ENCODE measurements at regions not wholly inside any gene's neighbourhood (a gene's known extent, or its start where the extent isn't known, plus 50 kb on each side); places are given as distances from the start of the nearest gene placed in this dataset.
"Not testable (repeated sequence)": the region's sequence is repeated elsewhere in the genome, so short reads cannot be mapped to it uniquely, and the experiment has no call there.

DNA sequence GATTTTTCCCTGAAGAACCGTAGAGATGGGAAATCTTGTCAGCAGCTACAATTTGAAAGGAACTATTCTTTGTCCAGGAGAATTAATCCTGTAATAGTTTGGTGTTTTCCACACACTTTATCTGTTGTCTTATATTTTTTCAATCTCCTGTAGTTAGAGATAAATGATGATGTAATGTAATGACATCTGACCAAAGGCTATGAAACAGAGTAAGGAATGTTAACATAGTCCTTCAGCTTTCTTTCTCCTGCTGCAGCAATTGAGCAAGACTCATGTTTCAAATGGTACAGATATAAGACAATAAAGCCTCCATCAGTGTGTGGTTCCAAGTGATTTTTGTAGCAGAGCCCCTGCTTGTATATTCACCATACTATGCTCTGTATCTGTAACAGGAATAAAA lies 1028.4 kb downstream of the SI start:
- Histone ChIP-seq H3K36me3 (ENCODE audit: insufficient read depth, low read length) (no peaks in the 10 kb centered on the region), H3K9me3 (ENCODE audit: control insufficient read depth, insufficient read depth, low read length) (no peaks in the 10 kb centered on the region), H3K4me1 (ENCODE audit: insufficient read depth, low read length) (no peaks in the 10 kb centered on the region), H3K9ac (ENCODE audit: low read depth, low read length) (no peak overlapping the region)

DNA sequence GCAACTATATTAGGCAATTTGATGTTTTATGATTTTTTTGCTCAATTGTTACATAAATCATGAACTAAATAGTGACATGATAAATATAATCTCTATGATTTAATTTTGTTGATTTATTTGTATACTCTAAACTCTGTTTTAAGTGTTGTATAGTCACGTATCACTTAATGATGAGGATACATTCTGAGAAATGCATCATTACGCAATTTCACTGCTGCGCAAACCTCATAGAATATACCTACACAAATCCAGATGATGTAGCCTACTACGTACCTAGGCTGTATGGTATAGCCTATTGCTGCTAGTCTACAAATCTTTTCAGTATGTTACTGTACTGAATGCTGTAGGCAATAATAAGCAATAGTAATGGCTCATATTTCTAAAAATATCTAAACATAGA lies 1029.8 kb downstream of the SI start:
- Histone ChIP-seq H3K36me3 (ENCODE audit: insufficient read depth, low read length) (no peaks in the 10 kb centered on the region), H3K4me1 (ENCODE audit: insufficient read depth, low read length) (no peaks in the 10 kb centered on the region), H3K9me3 (ENCODE audit: control insufficient read depth, insufficient read depth, low read length) (no peaks in the 10 kb centered on the region), H3K9ac (ENCODE audit: low read depth, low read length) (no peak overlapping the region)

DNA sequence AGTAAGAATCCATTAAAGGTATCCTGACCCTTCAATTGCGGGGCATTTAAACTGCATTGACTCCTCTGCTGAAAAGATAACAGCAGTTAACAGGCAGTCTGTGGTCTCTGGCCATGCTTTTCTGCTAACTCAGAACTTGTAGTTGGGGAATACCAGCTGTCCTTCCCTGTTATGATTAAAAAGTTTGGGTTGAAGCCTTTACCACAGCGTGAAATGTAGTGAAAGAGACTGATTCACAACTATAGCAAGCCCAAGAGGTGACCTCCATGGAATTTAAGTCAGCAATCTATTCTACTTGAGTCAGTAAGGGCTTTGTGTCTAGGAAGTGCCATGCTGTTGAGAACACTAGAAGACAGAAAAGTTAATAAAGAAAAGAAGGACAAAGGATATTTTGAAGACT lies 1037.3 kb downstream of the SI start:
- Histone ChIP-seq H3K9me3 (ENCODE audit: control insufficient read depth, insufficient read depth, low read length) (no peaks in the 10 kb centered on the region), H3K36me3 (ENCODE audit: insufficient read depth, low read length) (no peaks in the 10 kb centered on the region), H3K9ac (ENCODE audit: low read depth, low read length) (no peak overlapping the region), H3K4me1 (ENCODE audit: insufficient read depth, low read length) (no peaks in the 10 kb centered on the region)

DNA sequence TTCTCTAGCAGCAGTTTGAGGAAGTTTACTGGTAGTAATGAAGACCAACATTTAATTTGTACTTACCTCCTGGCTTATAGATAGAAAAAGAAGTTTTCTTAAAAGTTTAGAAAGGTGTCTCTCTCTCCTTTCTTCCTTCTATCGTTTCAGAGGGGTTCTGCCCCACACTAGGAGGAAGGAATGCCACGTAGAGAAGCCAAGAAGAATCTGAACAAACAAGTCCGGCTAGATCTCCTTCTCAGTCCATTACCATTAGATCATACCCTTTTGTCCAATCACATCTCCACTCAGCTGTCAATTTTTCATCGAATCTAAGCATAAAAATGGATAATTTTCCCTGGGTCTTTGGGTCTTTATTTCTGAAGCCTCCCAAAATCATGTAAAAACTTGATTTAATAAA lies 1048.1 kb downstream of the SI start:
- Histone ChIP-seq H3K36me3 (ENCODE audit: insufficient read depth, low read length) (no peaks in the 10 kb centered on the region), H3K9ac (ENCODE audit: low read depth, low read length) (no peak overlapping the region), H3K4me1 (ENCODE audit: insufficient read depth, low read length) (no peaks in the 10 kb centered on the region), H3K9me3 (ENCODE audit: control insufficient read depth, insufficient read depth, low read length) (no peaks in the 10 kb centered on the region)

DNA sequence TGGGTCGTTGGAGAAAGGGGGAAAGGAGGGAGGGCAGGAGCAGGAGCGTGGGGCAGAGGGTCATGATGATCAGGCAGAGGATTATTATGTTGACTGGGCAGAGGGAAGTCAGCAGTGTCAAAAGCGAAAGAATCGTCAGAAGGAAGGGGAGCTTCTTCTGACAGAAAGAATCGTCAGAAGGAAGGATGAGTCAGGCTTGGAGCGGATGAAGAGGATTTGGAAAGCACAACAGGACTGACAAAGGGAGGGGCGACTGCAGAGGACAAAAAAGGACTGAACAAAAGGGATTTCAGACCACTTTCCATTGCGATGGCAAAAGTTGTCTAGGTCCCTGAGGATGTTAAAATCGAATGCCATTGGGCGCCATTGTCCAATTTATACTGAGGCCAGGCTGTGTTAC lies 1053.5 kb downstream of the SI start:
- no peaks in the 10 kb centered on the region for H3K9me3 ChIP-seq (ENCODE audit: control insufficient read depth, insufficient read depth, low read length)
- no peaks in the 10 kb centered on the region for H3K4me1 ChIP-seq (ENCODE audit: insufficient read depth, low read length)
- H3K36me3 ChIP-seq (ENCODE audit: insufficient read depth, low read length) = no peaks in the 10 kb centered on the region
- no peak overlapping the region for H3K9ac ChIP-seq (ENCODE audit: low read depth, low read length)

DNA sequence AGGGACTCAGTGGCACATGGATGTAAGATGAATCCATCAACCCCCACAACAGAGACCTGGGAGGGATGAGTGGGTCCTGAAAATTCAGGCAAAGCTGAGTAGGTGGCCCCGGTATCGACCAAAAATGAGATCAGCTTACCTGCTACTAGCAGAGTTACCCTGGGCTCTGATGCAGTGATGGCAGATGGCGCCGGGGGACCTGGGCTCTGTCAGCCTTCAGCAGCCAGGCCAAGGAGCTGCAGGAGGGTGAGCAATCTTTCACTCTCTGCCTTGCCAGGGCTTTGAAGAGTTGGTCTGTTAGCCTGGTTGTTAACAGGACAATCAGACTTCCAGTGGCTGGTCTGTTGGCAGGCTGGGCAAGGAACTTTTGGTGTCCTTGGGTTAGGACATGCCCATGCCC lies 1054.8 kb downstream of the SI start:
- no peaks in the 10 kb centered on the region for H3K4me1 ChIP-seq (ENCODE audit: insufficient read depth, low read length)
- H3K9ac ChIP-seq (ENCODE audit: low read depth, low read length) = no peak overlapping the region
- no peaks in the 10 kb centered on the region for H3K36me3 ChIP-seq (ENCODE audit: insufficient read depth, low read length)
- H3K9me3 ChIP-seq (ENCODE audit: control insufficient read depth, insufficient read depth, low read length) = no peaks in the 10 kb centered on the region

DNA sequence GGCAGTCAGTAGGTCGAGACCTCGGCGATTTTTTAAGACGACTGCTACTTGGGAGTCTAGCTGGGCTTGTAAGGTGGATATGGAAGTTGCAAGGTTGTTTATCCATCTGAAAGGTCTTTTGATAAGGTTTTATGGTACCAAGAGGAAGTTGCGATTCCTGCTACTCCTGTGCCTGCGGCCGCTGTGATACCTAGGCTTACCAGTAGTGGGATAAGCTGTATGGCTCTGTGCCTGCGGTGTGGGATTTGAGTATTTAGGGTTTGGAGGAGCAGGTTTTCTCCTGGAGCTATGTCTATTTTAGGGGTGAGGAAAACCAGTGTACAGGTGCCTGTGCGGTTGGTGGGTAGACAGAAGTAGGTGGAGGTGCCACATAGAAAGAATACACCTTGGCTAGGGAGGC lies 1059.8 kb downstream of the SI start:
- H3K4me1 ChIP-seq (ENCODE audit: insufficient read depth, low read length) = no peaks in the 10 kb centered on the region
- no peaks in the 10 kb centered on the region for H3K9me3 ChIP-seq (ENCODE audit: control insufficient read depth, insufficient read depth, low read length)
- H3K9ac ChIP-seq (ENCODE audit: low read depth, low read length) = no peak overlapping the region
- no peaks in the 10 kb centered on the region for H3K36me3 ChIP-seq (ENCODE audit: insufficient read depth, low read length)

DNA sequence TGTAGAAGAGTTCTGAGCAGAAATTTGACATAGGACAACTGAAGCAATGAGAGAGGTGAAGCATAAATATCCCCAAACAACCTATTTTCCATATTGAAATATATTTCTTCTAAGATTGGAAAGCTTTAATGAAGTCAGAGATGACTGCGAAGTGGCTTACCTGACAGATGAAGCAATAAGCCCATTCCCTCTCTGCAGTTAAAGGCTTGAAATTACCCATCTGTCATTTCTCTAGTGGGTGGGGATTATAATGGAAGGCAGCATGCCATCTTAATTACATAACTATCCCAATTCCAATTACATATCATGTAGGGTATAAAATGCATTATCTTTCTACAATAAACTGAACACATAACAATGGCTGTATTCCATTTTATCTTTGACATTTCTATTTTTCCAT lies 1070.5 kb downstream of the SI start:
- Histone ChIP-seq H3K9ac (ENCODE audit: low read depth, low read length) (no peak overlapping the region), H3K36me3 (ENCODE audit: insufficient read depth, low read length) (no peaks in the 10 kb centered on the region), H3K4me1 (ENCODE audit: insufficient read depth, low read length) (no peaks in the 10 kb centered on the region), H3K9me3 (ENCODE audit: control insufficient read depth, insufficient read depth, low read length) (no peaks in the 10 kb centered on the region)

DNA sequence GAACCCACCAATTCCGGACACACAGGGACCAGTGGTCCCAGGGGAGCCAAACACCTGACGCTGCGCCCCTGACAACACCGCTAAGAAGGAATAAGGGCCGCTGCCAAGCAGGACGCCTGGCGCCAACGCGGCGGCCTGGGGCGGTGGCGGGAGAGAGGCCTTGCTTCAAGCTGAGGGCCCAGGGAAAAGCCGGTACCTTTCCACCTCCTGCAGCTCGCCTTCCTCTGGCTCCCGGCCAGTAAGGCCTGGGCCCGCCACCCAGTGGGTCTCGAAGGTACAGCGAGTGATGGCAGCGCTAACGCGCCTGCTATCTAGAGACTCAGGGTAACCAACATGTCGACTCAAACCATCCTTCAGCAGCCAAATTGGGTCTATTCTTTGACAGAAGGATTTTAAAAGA lies 1074.1 kb downstream of the SI start:
- Histone ChIP-seq H3K36me3 (ENCODE audit: insufficient read depth, low read length) (no peaks in the 10 kb centered on the region), H3K4me1 (ENCODE audit: insufficient read depth, low read length) (no peaks in the 10 kb centered on the region), H3K9me3 (ENCODE audit: control insufficient read depth, insufficient read depth, low read length) (no peaks in the 10 kb centered on the region), H3K9ac (ENCODE audit: low read depth, low read length) (peak overlapping the region; percentile 6; the same call in 1 of the 2 replicates)

DNA sequence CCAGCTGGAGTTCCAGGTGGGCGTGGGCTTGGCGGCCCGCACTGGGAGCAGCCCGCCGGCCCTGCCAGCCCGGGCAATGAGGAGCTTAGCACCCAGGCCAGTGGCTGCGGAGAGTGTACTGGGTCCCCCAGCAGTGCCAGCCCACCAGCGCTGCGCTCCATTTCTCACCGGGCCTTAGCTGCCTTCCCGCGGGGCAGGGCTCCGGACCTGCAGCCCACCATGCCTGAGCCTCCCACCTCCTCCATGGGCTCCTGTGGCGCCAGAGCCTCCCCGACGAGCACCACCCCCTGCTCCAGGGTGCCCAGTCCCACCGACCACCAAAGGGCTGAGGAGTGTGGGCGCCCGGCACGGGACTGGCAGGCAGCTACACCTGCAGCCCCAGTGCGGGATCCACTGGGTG lies 1075.3 kb downstream of the SI start:
- not testable (repeated sequence) for H3K36me3 ChIP-seq (ENCODE audit: insufficient read depth, low read length); H3K9me3 ChIP-seq (ENCODE audit: control insufficient read depth, insufficient read depth, low read length); H3K4me1 ChIP-seq (ENCODE audit: insufficient read depth, low read length); H3K9ac ChIP-seq (ENCODE audit: low read depth, low read length)

DNA sequence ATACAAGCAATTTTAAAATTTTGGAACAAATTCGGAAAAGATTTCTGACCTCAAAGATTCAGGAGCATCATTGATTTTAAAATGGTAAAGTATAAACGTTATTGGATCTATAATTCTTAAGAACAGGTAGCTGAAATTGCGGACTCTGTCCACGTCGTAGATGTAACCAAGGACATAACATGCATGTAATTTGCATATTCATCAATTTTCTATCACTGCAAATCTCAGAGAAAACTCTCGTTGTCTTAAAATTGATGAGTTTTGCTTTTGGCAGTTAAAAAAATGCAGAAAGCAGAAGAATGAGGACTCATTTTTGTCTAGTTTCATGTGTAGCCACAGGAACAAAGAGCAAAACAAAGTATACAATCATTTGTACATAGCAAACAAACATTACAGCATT lies 1094.4 kb downstream of the SI start:
- Histone ChIP-seq H3K36me3 (ENCODE audit: insufficient read depth, low read length) (no peaks in the 10 kb centered on the region), H3K4me1 (ENCODE audit: insufficient read depth, low read length) (no peaks in the 10 kb centered on the region)

DNA sequence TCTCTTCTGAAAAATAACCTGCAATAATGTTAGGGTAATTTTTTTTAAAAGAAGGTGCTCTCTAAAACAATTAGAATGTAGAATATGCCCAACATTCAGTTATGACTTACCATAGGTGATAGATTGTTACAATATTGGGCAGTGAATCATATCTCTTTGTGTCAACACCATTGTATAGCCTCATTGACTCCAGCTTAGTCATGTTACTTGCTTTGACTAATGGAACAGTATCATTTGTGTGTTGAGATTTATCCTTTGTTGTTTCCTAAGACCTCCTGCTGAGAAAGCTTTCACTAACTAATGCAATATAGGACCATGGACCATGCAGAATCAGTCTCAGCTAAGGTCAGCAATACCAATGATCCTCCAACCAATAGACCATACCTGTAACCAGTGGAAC lies 1106.4 kb downstream of the SI start:
- Histone ChIP-seq H3K36me3 (ENCODE audit: insufficient read depth, low read length) (no peaks in the 10 kb centered on the region), H3K4me1 (ENCODE audit: insufficient read depth, low read length) (no peaks in the 10 kb centered on the region), H3K9me3 (ENCODE audit: control insufficient read depth, insufficient read depth, low read length) (no peaks in the 10 kb centered on the region), H3K9ac (ENCODE audit: low read depth, low read length) (no peak overlapping the region)

More for the DNA sequence above, 1094.4 kb downstream of the SI start:
- Histone ChIP-seq H3K9ac (ENCODE audit: low read depth, low read length) (no peak overlapping the region), H3K9me3 (ENCODE audit: control insufficient read depth, insufficient read depth, low read length) (no peaks in the 10 kb centered on the region)

DNA sequence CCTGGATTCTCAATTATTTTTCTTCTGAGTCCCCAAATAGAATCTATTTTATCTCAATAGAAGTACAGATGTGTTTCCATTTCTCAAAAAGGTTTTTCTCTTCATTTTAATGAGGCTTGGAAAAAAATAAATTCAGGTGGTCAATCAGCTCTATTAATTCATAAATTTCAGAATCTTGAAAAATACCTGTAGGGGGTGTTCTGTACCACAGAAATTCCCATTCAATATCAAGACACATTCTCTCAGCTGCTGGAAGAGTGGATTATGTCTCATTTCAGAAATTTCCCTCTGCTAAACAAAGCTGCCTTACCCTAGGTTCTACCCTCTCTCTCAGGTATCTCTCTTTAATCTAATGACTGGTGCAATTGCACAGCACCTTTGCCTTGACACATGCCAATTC lies 1121.2 kb downstream of the SI start:
- H3K9me3 ChIP-seq (ENCODE audit: control insufficient read depth, insufficient read depth, low read length) = no peaks in the 10 kb centered on the region
- H3K9ac ChIP-seq (ENCODE audit: low read depth, low read length) = no peak overlapping the region
- H3K4me1 ChIP-seq (ENCODE audit: insufficient read depth, low read length) = no peaks in the 10 kb centered on the region
- H3K36me3 ChIP-seq (ENCODE audit: insufficient read depth, low read length) = no peaks in the 10 kb centered on the region

DNA sequence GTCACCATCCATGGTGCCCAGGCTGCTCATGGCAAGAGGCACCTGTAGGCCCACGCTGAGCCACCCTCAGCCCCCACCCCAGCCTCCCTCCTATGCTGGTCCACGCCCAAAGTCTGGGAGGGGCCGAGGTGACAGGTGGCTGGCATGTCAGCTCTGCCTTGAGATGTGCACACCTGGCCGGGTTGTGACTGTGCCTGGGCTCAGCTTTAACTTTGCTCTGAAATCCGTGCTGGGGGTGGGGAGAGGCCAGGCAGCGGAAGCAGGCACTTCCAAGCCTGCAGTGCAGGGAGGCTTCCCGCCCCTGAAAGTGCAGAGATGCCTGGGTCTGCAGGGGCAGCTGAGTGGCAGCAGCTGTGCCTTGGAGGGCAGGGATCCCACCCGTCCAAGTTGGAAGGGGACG lies 1124.8 kb downstream of the SI start:
- Histone ChIP-seq H3K4me1 (ENCODE audit: insufficient read depth, low read length) (no peaks in the 10 kb centered on the region), H3K9me3 (ENCODE audit: control insufficient read depth, insufficient read depth, low read length) (no peaks in the 10 kb centered on the region), H3K36me3 (ENCODE audit: insufficient read depth, low read length) (no peaks in the 10 kb centered on the region), H3K9ac (ENCODE audit: low read depth, low read length) (no peak overlapping the region)

DNA sequence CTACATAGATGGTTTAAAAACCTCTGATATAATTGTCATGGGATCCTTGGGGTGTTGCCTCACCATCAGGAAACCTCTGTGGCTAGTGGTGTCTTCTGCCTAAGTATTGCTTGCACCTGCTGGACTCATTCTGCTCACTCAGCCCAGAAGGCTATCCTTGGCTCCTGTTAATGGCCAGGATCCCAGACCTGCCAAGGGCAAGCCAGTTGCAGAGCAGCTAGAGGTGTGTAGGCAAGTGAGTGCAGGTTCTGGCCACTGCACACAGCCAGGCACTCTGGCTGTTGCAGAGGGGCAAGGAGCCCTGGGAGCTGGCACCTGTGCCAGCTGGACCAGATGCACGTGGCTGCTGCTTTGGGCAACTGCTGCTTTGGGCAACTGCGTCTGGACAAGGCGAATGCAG lies 1125.8 kb downstream of the SI start:
- H3K4me1 ChIP-seq (ENCODE audit: insufficient read depth, low read length) = no peaks in the 10 kb centered on the region
- no peaks in the 10 kb centered on the region for H3K36me3 ChIP-seq (ENCODE audit: insufficient read depth, low read length)
- H3K9ac ChIP-seq (ENCODE audit: low read depth, low read length) = no peak overlapping the region
- no peaks in the 10 kb centered on the region for H3K9me3 ChIP-seq (ENCODE audit: control insufficient read depth, insufficient read depth, low read length)

DNA sequence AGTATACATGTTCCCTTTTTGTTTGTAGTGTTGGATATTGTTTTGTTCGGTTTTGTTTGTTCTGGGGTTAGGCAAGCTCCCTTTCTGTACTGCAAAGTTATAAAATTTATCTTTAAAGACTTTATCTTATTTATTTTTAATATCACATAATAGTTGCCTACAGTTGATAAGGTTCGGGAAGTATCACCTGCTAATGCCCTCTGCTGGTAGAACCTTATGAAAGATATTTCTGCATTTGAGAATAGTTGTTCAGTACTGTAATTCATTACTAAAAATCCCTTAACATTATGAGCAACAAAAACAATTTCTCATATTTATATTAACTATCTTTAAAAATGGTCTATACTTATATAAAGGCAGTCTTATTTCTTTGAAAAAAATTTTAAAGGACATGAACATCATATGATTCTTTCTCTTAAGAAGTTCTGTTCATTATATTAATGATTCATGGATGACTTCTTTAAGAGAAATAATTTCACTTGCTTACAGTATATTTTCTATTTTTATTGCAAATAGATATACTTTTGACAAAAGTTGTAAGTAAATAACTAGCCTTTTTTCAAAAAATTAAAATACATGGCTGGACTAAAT lies 1126.8 kb downstream of the SI start:
- no peak overlapping the region for H3K9ac ChIP-seq (ENCODE audit: low read depth, low read length)
- H3K9me3 ChIP-seq (ENCODE audit: control insufficient read depth, insufficient read depth, low read length) = no peaks in the 10 kb centered on the region
- no peaks in the 10 kb centered on the region for H3K4me1 ChIP-seq (ENCODE audit: insufficient read depth, low read length)
- no peaks in the 10 kb centered on the region for H3K36me3 ChIP-seq (ENCODE audit: insufficient read depth, low read length)
